Posterior cingulate gyrus (tissue), 11 donors: ENCODE measurements at regions not wholly inside any gene's neighbourhood (a gene's known extent, or its start where the extent isn't known, plus 50 kb on each side); places are given as distances from the start of the nearest gene placed in this dataset.
A peak's percentile ranks its signal among the peaks of the same experiment; 100 is the strongest.
"Not testable (repeated sequence)": the region's sequence is repeated elsewhere in the genome, so short reads cannot be mapped to it uniquely, and the experiment has no call there.

Source experiments
- DNase-seq, 10 donors: peaks; one replicate each; pipeline versions ENCODE4 v3.0.0 to v3.0.0-alpha.2; 2020 to 2021; ENCODE audit warnings: mixed read lengths in 3 of 10
- intact Hi-C: fragments of 100-400 bp; cut with DNase I; formaldehyde crosslinking; loops from one replicate; pipeline ENCODE4 v1.15.1; 2023

DNA sequence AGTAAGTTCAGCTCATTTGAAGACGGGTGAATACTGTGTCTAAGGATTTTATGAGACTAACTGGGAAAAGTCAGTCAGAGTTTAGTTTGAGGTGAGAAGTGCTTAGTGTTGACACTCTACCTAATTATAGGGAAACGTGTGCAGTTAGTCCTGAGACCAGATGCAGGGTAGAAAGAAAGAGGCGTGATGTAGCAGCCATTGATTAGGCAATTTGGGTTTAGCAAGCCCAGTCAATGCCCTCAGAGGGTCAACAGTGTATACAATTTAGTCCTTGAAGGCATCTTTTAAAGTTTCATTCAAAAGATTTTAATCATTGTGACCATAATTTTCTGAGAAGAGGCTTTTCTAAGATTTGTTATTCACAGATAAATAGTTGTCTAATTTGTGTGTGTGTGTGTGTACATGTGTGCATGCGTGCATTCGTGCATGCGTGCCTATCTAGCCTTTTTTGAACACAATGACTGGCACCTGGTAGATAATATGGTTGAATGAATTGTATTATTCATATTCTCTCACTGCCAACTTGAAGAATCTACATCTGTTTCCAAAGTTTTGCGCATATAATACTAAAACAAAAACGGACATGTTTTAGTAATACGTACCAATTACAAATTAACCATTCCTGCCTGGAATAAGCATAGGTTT lies 332.9 kb downstream of the SRGAP2C start:
- intact Hi-C loops: loop anchor here (10.0 kb wide), 1 partner anchor 73 kb away; no protein-coding TSS in a partner anchor

DNA sequence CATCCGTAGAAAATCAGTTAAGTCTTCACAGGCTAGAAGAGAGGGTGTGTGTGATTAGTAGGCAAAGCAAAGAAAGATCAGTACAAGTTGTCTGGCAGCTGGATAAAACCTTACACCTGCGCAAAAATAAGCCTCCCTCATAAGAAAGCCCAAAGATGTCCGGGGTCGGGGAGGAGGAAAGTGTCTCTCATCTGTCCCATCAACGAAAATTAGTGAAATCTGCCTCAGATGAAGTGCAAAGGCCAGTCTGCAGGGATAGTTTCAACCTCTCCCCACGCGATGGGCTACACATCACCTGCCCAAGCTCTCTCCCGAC lies 333.9 kb downstream of the SRGAP2C start:
- intact Hi-C loops: loop anchor here (10.0 kb wide), 1 partner anchor 74 kb away; no protein-coding TSS in a partner anchor
- DNase-seq: no peak

More for the DNA sequence above, 332.9 kb downstream of the SRGAP2C start:
- DNase-seq: no peak

GRCh38 chr1:121519042-121519755 lies 334.4 kb downstream of the SRGAP2C start:
- intact Hi-C loops: loop anchor here (10.0 kb wide), 1 partner anchor 74 kb away; no protein-coding TSS in a partner anchor
- DNase-seq: peak; percentile 64 to 97 (median 81)

DNA sequence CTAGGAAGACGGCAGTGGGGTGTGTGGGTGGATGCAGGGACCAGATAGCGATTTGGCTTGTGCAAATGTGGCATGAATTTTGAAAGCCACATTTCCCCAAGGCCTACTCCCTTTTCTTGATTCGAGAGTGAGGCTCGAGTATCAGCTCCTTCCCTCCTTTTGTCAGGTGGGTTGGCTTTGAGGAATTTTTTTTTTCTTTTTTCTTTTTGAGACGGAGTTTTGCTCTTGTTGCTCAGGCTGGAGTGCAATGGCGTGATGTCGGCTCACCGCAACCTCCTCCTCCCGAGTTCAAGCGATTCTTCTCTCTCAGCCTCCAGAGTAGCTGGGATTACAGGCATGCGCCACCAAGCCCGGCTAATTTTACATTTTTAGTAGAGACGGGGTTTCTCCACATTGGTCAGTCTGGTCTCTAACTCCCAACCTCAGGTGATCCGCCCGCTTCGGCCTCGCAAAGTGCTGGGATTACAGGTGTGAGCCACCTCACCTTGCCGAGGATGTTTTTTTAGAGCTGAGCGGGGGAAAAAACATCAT lies 335.0 kb downstream of the SRGAP2C start:
- peak in 3 of 10 donors; percentile 4 to 62 (median 62) for DNase-seq
- intact Hi-C loops: loop anchor here (10.0 kb wide), 1 partner anchor 75 kb away; no protein-coding TSS in a partner anchor

GRCh38 chr1:121522061-121522759 lies 337.4 kb downstream of the SRGAP2C start:
- no peak for DNase-seq
- intact Hi-C loops: no loop called here

GRCh38 chr1:121523112-121523511 lies 338.3 kb downstream of the SRGAP2C start:
- DNase-seq, intact Hi-C loops: not testable (repeated sequence)

DNA sequence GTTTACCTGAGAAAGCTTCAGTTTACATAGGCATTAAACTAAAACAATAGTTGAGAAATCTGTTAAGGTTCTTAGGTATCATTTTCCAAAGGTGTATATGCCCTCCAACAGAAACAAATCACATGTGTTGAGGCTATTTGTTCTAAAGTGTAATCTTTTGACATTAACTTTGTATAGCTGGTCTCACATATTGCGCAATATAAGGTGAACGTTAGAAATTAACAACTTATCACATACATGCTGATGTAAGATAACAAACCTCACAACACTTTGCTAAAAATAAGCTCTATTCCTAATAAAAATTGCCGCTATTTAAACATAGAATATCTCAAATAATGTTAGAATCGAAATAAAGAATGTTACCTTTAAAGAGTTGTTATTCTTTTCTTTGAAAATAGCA lies 340.6 kb downstream of the SRGAP2C start:
- no peak for DNase-seq
- intact Hi-C loops: no loop called here

- DNase-seq, intact Hi-C loops: not testable (repeated sequence)
Observed at GRCh38 chr1:121528958-121529357, 344.2 kb downstream of the SRGAP2C start.

GRCh38 chr1:121530026-121530425 lies 345.3 kb downstream of the SRGAP2C start:
- DNase-seq, intact Hi-C loops: not testable (repeated sequence)

- peak in 1 of 10 donors; percentile 18 for DNase-seq
- intact Hi-C loops: not testable (repeated sequence)
Observed at GRCh38 chr1:121531747-121532146, 347.0 kb downstream of the SRGAP2C start.

DNA sequence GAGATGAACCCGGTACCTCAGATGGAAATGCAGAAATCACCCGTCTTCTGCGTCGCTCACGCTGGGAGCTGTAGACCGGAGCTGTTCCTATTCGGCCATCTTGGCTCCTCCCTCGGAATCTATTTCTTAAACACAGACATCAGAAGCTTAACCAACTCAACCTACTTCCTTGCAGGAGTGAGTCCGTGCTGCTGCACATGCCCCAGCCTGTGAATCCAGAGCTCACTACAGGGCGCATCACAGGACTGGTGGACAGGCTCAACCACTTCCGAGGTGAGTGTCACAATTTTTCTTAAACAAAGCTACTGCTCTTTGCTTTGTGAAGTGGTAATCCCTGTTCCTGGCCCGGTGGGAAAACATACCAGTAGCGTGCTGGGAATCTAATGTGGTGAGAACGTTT lies 353.4 kb downstream of the SRGAP2C start:
- intact Hi-C loops, DNase-seq: not testable (repeated sequence)

DNA sequence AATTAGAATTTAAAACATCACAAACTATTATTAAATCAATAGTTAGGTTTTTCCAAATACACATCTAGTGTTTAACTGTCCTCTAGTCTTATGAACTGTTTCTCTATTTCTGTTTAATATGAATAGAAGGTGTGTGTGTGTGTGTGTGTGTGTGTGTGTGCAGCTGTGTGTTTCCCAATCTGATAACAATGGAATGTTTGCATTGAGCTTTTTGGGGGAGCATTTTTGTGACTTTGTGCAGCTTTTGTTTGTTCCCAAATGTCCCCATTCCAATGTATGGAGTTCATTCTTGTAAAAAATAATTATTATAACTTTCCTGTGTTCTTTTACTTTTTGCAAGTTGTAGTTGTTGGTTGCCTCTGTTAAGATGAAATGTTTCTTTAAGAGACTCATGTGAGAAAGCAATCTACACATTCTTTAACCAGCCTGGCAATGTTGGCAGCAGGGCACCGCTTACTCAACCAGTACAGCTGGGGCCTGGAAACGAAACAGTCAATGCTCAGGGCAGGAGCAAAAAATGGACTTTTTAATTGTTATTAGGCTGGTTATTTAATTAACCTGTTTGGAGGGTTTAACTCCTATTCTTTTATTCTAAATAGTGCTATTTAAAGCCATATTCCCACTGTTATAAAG lies 354.3 kb downstream of the SRGAP2C start:
- intact Hi-C loops: no loop called here
- no peak for DNase-seq

GRCh38 chr1:121543988-121544387 lies 359.2 kb downstream of the SRGAP2C start:
- intact Hi-C loops, DNase-seq: not testable (repeated sequence)

DNA sequence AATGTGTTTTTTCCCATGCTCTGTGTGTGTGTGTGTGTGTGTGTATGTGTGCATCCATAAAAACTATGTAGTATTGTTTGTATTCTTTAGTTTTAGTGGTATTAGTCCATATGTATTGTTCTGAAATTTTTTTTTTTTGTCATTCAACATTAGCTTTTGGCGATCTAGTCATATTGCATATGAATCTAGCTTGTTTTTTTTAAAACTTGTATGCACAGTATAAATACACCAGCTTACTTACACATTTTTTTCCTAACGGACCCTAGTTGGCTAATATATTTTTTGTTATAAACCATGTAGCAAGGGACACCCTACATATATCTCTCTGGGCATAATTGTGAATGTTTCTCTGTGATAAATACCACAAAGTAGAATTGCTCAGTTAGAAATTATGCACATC lies 359.7 kb downstream of the SRGAP2C start:
- intact Hi-C loops: no loop called here
- DNase-seq: no peak

- DNase-seq, intact Hi-C loops: not testable (repeated sequence)
Observed at GRCh38 chr1:121545899-121546298, 361.1 kb downstream of the SRGAP2C start.

- intact Hi-C loops: no loop called here
- no peak for DNase-seq
Observed at GRCh38 chr1:121546830-121547591, 362.2 kb downstream of the SRGAP2C start.

- DNase-seq, intact Hi-C loops: not testable (repeated sequence)
Observed at GRCh38 chr1:121547726-121548125, 363.0 kb downstream of the SRGAP2C start.

DNA sequence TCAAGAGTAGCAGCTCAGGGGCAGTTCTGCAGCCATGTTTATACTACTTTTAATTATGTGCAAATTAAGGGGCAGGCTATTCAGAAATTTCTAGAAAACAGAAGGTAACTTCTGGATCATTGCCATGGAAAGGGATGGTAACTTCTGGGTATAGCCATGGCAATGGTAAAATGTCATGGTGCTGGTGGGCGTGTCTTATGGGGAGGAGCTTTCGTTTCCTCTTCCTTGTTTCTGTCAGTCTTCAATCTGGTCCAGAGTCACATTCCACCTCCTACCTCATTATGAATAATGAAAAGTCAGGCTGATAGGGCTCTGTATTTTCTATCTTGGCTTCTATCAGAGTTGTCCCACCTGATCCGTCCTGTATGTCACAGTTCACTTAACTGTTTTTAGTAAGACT lies 366.0 kb downstream of the SRGAP2C start:
- intact Hi-C loops, DNase-seq: not testable (repeated sequence)

DNA sequence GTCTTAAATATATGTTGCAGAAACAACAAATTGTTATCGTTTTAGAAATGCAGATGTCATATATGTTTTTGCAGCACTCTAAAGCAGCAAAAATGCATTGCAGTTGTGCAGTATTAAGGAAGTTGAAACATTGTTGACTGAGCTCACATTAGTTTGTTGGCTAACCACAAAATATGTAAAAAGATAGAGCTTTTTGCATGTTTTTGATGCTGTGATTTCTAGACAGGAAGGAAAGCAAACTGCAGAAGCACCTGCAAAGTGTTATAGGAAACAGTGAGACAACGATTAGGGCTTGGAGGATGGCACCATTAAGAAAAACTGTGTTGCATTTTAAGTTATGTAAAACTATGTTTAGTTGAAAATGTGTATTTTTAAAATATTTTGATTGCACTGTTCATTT lies 366.7 kb downstream of the SRGAP2C start:
- intact Hi-C loops: not testable (repeated sequence)

GRCh38 chr1:121556560-121556959 lies 371.8 kb downstream of the SRGAP2C start:
- intact Hi-C loops, DNase-seq: not testable (repeated sequence)

More for the DNA sequence above, 366.7 kb downstream of the SRGAP2C start:
- not testable (repeated sequence) for DNase-seq
